SK-N-SH treated with all-trans-retinoic acid at 6 μM for 48 hours (cell line): ENCODE measurements at regions not wholly inside any gene's neighbourhood (a gene's known extent, or its start where the extent isn't known, plus 50 kb on each side); places are given as distances from the start of the nearest gene placed in this dataset.

Experiments used
- ATAC-seq: fragments of 200-7000 bp; cut with Tn5 transposase; 3 replicates; pipeline ENCODE4 v1.9.1; 2020; ENCODE audit warnings: mild to moderate bottlenecking, moderate library complexity
- ARNTL ChIP-seq: fragments of 450-650 bp; formaldehyde crosslinking; IDR thresholded peaks from 2 replicates; pipeline ENCODE4 v1.5.0; 2020; ENCODE audit warnings: low read depth, mild to moderate bottlenecking, moderate library complexity, borderline replicate concordance
- BACH2 ChIP-seq: fragments of 250-450 bp; sonication (Bioruptor Pico); IDR thresholded peaks from 2 replicates; pipeline ENCODE4 v1.9.0; 2021; ENCODE audit warnings: mild to moderate bottlenecking, borderline replicate concordance
- CSDC2 ChIP-seq: fragments of 250-450 bp; sonication (Bioruptor Pico); IDR thresholded peaks from 2 replicates; pipeline ENCODE4 v1.5.0; 2020; ENCODE audit warnings: mild to moderate bottlenecking, moderate library complexity
- ESRRG ChIP-seq: fragments of 250-450 bp; sonication (Bioruptor Pico); IDR thresholded peaks from 2 replicates; pipeline ENCODE4 v1.6.1; 2021; ENCODE audit warnings: mild to moderate bottlenecking
- ISL1 ChIP-seq: fragments of 250-450 bp; sonication (Bioruptor Pico); IDR thresholded peaks from 2 replicates; pipeline ENCODE4 v2.1.2; 2022; ENCODE audit warnings: mild to moderate bottlenecking, moderate library complexity
- OSR1 ChIP-seq: fragments of 250-450 bp; sonication (Bioruptor Pico); IDR thresholded peaks from 2 replicates; pipeline ENCODE4 v1.8.0; 2022; ENCODE audit warnings: moderate library complexity, mild to moderate bottlenecking, inconsistent platforms
- POU6F1 ChIP-seq: fragments of 250-450 bp; sonication (Bioruptor Pico); IDR thresholded peaks from 2 replicates; pipeline ENCODE4 v1.8.0; 2021; ENCODE audit warnings: low read depth, mild to moderate bottlenecking, moderate library complexity, borderline replicate concordance
- PPARA ChIP-seq: fragments of 250-450 bp; sonication (Bioruptor Pico); IDR thresholded peaks from 2 replicates; pipeline ENCODE4 v1.5.0; 2020; ENCODE audit warnings: mild to moderate bottlenecking, borderline replicate concordance
- RARB ChIP-seq: fragments of 250-450 bp; sonication (Bioruptor Pico); IDR thresholded peaks from 2 replicates; pipeline ENCODE4 v1.8.0; 2021; ENCODE audit warnings: mild to moderate bottlenecking, moderate library complexity
- SNAI2 ChIP-seq: fragments of 250-450 bp; sonication (Bioruptor Pico); IDR thresholded peaks from 2 replicates; pipeline ENCODE4 v1.5.0; 2020; ENCODE audit warnings: mild to moderate bottlenecking, moderate library complexity
- TCF4 ChIP-seq: fragments of 250-450 bp; sonication (Bioruptor Pico); IDR thresholded peaks from 2 replicates; pipeline ENCODE4 v1.8.0; 2021; ENCODE audit warnings: mild to moderate bottlenecking, moderate library complexity, borderline replicate concordance
- TOX ChIP-seq: fragments of 250-450 bp; sonication (Bioruptor Pico); IDR thresholded peaks from 2 replicates; pipeline ENCODE4 v1.8.0; 2021; ENCODE audit warnings: mild to moderate bottlenecking, moderate library complexity, borderline replicate concordance
- TSHZ2 ChIP-seq: fragments of 250-450 bp; sonication (Bioruptor Pico); IDR thresholded peaks from 2 replicates; pipeline ENCODE4 v1.5.0; 2020; ENCODE audit warnings: mild to moderate bottlenecking, moderate library complexity
- ZC3H10 ChIP-seq: fragments of 250-450 bp; sonication (Bioruptor Pico); IDR thresholded peaks from 2 replicates; pipeline ENCODE4 v1.5.1; 2021; ENCODE audit warnings: mild to moderate bottlenecking, moderate library complexity
- ZFP3 ChIP-seq: fragments of 250-450 bp; sonication (Bioruptor Pico); IDR thresholded peaks from 2 replicates; pipeline ENCODE4 v1.5.0; 2020; ENCODE audit warnings: mild to moderate bottlenecking, moderate library complexity
- ZFP30 ChIP-seq: fragments of 450-650 bp; formaldehyde crosslinking; IDR thresholded peaks from 2 replicates; pipeline ENCODE4 v1.5.0; 2022; ENCODE audit warnings: mild to moderate bottlenecking, moderate library complexity
- ZNF565 ChIP-seq: fragments of 450-650 bp; formaldehyde crosslinking; conservative IDR thresholded peaks from 2 replicates; pipeline ENCODE4 v1.5.0; 2020; ENCODE audit warnings: low read depth, mild to moderate bottlenecking, moderate library complexity
- ZNF70 ChIP-seq: fragments of 450-650 bp; formaldehyde crosslinking; IDR thresholded peaks from 2 replicates; pipeline ENCODE4 v1.5.0; 2020; ENCODE audit warnings: mild to moderate bottlenecking, moderate library complexity
- ZNF8 ChIP-seq: fragments of 450-650 bp; formaldehyde crosslinking; IDR thresholded peaks from 2 replicates; pipeline ENCODE4 v1.5.0; 2020; ENCODE audit warnings: mild to moderate bottlenecking, moderate library complexity
- TF ChIP-seq, protein P1 (sequence below): fragments of 250-450 bp; sonication (Bioruptor Pico); IDR thresholded peaks from 2 replicates; pipeline ENCODE4 v1.5.1; 2021; ENCODE audit warnings: mild to moderate bottlenecking, moderate library complexity
- TF ChIP-seq, protein P2 (sequence below): fragments of 250-450 bp; sonication (Bioruptor Pico); IDR thresholded peaks from 2 replicates; pipeline ENCODE4 v1.8.0; 2020; ENCODE audit warnings: mild to moderate bottlenecking, moderate library complexity, borderline replicate concordance

- TF ChIP-seq TSHZ2 (CRISPR knock-in tag) (no peak), TOX (CRISPR knock-in tag) (no peak), ARNTL (CRISPR knock-in tag) (no peak), ESRRG (CRISPR knock-in tag) (no peak), ZNF70 (CRISPR knock-in tag) (no peak), ISL1 (CRISPR knock-in tag) (no peak), ZNF8 (no peak), ZNF565 (CRISPR knock-in tag) (no peak), PPARA (CRISPR knock-in tag) (no peak), CSDC2 (no peak), TCF4 (CRISPR knock-in tag) (no peak)
- TF ChIP-seq, protein P1, sequence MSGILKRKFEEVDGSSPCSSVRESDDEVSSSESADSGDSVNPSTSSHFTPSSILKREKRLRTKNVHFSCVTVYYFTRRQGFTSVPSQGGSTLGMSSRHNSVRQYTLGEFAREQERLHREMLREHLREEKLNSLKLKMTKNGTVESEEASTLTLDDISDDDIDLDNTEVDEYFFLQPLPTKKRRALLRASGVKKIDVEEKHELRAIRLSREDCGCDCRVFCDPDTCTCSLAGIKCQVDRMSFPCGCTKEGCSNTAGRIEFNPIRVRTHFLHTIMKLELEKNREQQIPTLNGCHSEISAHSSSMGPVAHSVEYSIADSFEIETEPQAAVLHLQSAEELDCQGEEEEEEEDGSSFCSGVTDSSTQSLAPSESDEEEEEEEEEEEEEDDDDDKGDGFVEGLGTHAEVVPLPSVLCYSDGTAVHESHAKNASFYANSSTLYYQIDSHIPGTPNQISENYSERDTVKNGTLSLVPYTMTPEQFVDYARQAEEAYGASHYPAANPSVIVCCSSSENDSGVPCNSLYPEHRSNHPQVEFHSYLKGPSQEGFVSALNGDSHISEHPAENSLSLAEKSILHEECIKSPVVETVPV (CRISPR knock-in tag) = no peak
- TF ChIP-seq, all 23 proteins: peak for 0
Measured at GRCh38 chr10:6310977-6311376, 108.2 kb downstream of the PFKFB3 start (continued).

GRCh38 chr10:6311700-6312330, 109.1 kb downstream of the PFKFB3 start:
- no peak for ATAC-seq
- TF ChIP-seq ZNF8 (no peak), ESRRG (CRISPR knock-in tag) (no peak), ARNTL (CRISPR knock-in tag) (no peak), ZNF70 (CRISPR knock-in tag) (no peak), ISL1 (CRISPR knock-in tag) (no peak)

GRCh38 chr10:6312636-6313035, 109.9 kb downstream of the PFKFB3 start:
- TF ChIP-seq ISL1 (CRISPR knock-in tag) = no peak
- TF ChIP-seq TCF4 (CRISPR knock-in tag) = no peak
- TF ChIP-seq, all 23 proteins: peak for 0
- ATAC-seq = no peak

DNA sequence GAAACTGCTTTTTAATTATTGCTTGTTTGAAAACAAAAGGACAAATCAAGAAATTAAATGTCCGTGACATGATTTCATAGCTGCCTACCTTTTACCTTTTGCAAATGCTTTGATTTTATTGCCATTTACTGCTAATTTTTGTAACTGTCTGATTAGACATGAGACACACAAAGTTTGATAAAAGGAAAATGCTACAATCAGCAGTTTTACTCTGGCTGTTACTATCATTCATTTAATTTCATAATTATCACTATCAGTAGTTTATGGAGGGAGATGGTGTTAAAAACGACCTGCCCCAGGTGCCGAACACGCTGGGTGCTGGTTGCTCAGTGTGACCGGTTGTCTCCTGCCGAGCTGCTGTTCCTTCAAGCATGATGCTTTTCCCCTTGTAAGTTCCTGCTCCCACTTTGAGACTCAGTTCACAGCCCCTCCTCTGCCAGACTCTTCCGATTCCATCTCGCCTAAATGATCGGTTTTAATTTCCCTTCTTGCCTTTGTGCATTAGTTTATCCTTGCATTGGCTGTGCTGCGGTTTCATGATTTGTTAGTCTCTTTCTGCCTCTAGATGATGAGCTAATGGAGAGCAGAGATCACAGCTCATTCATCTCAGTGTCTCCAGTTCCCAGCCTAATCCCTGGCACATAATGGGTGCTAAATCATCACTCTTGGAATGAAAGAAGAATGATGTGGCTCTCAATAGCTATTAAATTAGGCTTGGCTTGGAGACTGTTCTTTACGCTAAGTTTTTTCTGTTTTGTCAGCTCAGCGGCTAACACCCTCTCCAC, 110.6 kb downstream of the PFKFB3 start:
- ATAC-seq = no peak; the same call in 2 of the 3 replicates
- no peak for TF ChIP-seq ZNF565 (CRISPR knock-in tag)
- no peak for TF ChIP-seq TOX (CRISPR knock-in tag)
- no peak for TF ChIP-seq CSDC2
- TF ChIP-seq ESRRG (CRISPR knock-in tag) = no peak
- TF ChIP-seq OSR1 (CRISPR knock-in tag) = no peak
- TF ChIP-seq, protein P2, sequence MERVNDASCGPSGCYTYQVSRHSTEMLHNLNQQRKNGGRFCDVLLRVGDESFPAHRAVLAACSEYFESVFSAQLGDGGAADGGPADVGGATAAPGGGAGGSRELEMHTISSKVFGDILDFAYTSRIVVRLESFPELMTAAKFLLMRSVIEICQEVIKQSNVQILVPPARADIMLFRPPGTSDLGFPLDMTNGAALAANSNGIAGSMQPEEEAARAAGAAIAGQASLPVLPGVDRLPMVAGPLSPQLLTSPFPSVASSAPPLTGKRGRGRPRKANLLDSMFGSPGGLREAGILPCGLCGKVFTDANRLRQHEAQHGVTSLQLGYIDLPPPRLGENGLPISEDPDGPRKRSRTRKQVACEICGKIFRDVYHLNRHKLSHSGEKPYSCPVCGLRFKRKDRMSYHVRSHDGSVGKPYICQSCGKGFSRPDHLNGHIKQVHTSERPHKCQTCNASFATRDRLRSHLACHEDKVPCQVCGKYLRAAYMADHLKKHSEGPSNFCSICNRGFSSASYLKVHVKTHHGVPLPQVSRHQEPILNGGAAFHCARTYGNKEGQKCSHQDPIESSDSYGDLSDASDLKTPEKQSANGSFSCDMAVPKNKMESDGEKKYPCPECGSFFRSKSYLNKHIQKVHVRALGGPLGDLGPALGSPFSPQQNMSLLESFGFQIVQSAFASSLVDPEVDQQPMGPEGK (CRISPR knock-in tag) = no peak
- no peak for TF ChIP-seq RARB
- TF ChIP-seq BACH2 = no peak
- no peak for TF ChIP-seq PPARA (CRISPR knock-in tag)
- TF ChIP-seq ARNTL (CRISPR knock-in tag) = no peak
- no peak for TF ChIP-seq POU6F1 (CRISPR knock-in tag)
- no peak for TF ChIP-seq SNAI2
- no peak for TF ChIP-seq ZFP3
- TF ChIP-seq ZC3H10 (CRISPR knock-in tag) = no peak
- TF ChIP-seq ZFP30 (CRISPR knock-in tag) = no peak
